ENCODE measurements at regions not wholly inside any gene's neighbourhood (a gene's known extent, or its start where the extent isn't known, plus 50 kb on each side); places are given as distances from the start of the nearest gene placed in this dataset.

DNA sequence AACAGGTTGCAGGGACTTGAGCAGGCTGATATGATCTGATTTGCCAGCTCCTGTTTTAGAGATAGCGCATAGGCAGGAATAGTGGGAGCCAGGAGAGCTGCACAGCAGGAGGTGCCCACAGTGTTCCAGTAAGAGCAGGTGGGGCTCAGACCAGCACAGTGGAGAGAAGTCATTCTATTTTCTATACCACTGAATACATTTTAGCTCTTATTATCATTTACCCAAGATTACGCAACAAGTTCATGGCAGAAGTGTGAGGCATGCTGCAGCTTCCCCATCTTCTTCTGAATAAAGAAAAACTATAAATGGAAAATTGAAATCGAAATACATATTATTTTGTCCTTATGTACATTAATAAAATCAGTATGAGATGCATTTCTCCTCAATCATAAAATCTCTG is 114.7 kb upstream of the EDNRA start:
- H3F3A ChIP-seq (ENCODE audit: low read depth), result no peaks in the 10 kb centered on the region
- H3K27me3 ChIP-seq (ENCODE audit: insufficient read depth, low read length, poor library complexity, severe bottlenecking), result no peaks in the 10 kb centered on the region
- no peaks in the 10 kb centered on the region for H3K9me2 ChIP-seq (replicated peaks; ENCODE audit: low read depth, low read length)
- H3K36me3 ChIP-seq (ENCODE audit: insufficient read depth, low read length), result no peaks in the 10 kb centered on the region
- H2AFZ ChIP-seq (ENCODE audit: low read length), result no peak overlapping the region
- H3K4me3 ChIP-seq (ENCODE audit: low read length, poor library complexity, severe bottlenecking), result no peak overlapping the region
- no peaks in the 10 kb centered on the region for H3K4me1 ChIP-seq (ENCODE audit: insufficient read depth, low read length, poor library complexity, severe bottlenecking)
- H4K20me1 ChIP-seq (ENCODE audit: insufficient read depth, low read length, poor library complexity, severe bottlenecking), result no peaks in the 10 kb centered on the region
- no peaks in the 10 kb centered on the region for H3K9me3 ChIP-seq (ENCODE audit: insufficient read depth, low read depth, low read length)
- no peaks in the 10 kb centered on the region for H3K79me2 ChIP-seq (ENCODE audit: insufficient read depth, low read length)
- no peak overlapping the region for H3K9ac ChIP-seq (ENCODE audit: low read depth, low read length, poor library complexity, severe bottlenecking)
- no peak overlapping the region for H3K4me2 ChIP-seq (ENCODE audit: low read depth, low read length, poor library complexity, severe bottlenecking)
- no peak for TF ChIP-seq EZH2phosphoT487 (IDR thresholded peaks at IDR 0.05; ENCODE audit: borderline replicate concordance)
- TF ChIP-seq, protein P1, sequence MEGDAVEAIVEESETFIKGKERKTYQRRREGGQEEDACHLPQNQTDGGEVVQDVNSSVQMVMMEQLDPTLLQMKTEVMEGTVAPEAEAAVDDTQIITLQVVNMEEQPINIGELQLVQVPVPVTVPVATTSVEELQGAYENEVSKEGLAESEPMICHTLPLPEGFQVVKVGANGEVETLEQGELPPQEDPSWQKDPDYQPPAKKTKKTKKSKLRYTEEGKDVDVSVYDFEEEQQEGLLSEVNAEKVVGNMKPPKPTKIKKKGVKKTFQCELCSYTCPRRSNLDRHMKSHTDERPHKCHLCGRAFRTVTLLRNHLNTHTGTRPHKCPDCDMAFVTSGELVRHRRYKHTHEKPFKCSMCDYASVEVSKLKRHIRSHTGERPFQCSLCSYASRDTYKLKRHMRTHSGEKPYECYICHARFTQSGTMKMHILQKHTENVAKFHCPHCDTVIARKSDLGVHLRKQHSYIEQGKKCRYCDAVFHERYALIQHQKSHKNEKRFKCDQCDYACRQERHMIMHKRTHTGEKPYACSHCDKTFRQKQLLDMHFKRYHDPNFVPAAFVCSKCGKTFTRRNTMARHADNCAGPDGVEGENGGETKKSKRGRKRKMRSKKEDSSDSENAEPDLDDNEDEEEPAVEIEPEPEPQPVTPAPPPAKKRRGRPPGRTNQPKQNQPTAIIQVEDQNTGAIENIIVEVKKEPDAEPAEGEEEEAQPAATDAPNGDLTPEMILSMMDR (conservative IDR thresholded peaks at IDR 0.05; ENCODE audit: low read length), result no peak

DNA sequence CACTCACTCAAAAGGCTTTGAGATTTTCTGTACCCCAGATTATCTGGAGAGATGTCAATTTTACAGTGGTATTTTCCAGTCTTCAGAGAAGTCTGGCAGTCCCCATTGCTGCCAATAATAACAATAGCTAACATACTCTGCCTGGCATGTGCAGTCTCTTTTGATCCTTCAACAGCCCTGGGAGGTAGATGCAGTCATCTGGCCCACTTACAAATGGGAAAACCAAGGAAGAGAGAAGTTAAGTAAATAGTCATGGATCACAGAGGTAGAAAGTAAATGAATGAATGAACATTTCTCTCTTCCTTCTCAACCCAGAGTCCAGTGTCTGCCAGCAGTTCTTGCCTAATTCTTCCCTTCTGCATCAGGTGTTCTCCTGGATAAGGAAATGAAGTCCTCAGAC is 113.0 kb upstream of the EDNRA start:
- Histone ChIP-seq H3K4me1 (ENCODE audit: insufficient read depth, low read length, poor library complexity, severe bottlenecking) (no peaks in the 10 kb centered on the region), H3K36me3 (ENCODE audit: insufficient read depth, low read length) (no peaks in the 10 kb centered on the region), H3F3A (ENCODE audit: low read depth) (no peaks in the 10 kb centered on the region), H3K27me3 (ENCODE audit: insufficient read depth, low read length, poor library complexity, severe bottlenecking) (no peaks in the 10 kb centered on the region), H3K9me2 (replicated peaks; ENCODE audit: low read depth, low read length) (no peaks in the 10 kb centered on the region), H3K79me2 (ENCODE audit: insufficient read depth, low read length) (no peaks in the 10 kb centered on the region), H3K9ac (ENCODE audit: low read depth, low read length, poor library complexity, severe bottlenecking) (no peak overlapping the region), H3K4me3 (ENCODE audit: low read length, poor library complexity, severe bottlenecking) (no peak overlapping the region), H2AFZ (ENCODE audit: low read length) (no peak overlapping the region), H4K20me1 (ENCODE audit: insufficient read depth, low read length, poor library complexity, severe bottlenecking) (no peaks in the 10 kb centered on the region), H3K9me3 (ENCODE audit: insufficient read depth, low read depth, low read length) (no peaks in the 10 kb centered on the region), H3K4me2 (ENCODE audit: low read depth, low read length, poor library complexity, severe bottlenecking) (no peak overlapping the region)
- TF ChIP-seq EZH2phosphoT487 (IDR thresholded peaks at IDR 0.05; ENCODE audit: borderline replicate concordance), result no peak
- TF ChIP-seq, protein P1 (conservative IDR thresholded peaks at IDR 0.05; ENCODE audit: low read length), result no peak

DNA sequence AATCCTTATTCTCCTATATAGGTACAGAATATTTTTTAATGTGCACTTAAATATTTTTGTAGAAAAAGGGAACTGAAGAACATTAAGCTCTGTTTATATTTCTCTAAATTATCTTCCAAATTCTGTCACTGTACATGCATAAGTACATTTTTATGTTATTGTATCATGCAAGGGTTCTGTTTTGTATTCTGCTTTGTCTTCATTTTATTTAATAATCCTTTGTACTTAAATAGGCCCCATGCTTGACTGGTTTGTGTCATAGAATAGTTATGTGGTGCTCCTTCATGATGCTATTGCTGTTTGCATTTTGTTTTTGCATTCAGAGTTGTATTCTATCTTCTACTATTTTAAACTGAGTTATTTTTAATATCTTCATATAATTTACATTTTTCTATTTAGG is 111.9 kb upstream of the EDNRA start:
- Histone ChIP-seq H3F3A (ENCODE audit: low read depth) (no peaks in the 10 kb centered on the region), H3K27me3 (ENCODE audit: insufficient read depth, low read length, poor library complexity, severe bottlenecking) (no peaks in the 10 kb centered on the region), H4K20me1 (ENCODE audit: insufficient read depth, low read length, poor library complexity, severe bottlenecking) (no peaks in the 10 kb centered on the region), H3K9me3 (ENCODE audit: insufficient read depth, low read depth, low read length) (no peaks in the 10 kb centered on the region), H3K9ac (ENCODE audit: low read depth, low read length, poor library complexity, severe bottlenecking) (no peak overlapping the region), H2AFZ (ENCODE audit: low read length) (no peak overlapping the region), H3K79me2 (ENCODE audit: insufficient read depth, low read length) (no peaks in the 10 kb centered on the region), H3K36me3 (ENCODE audit: insufficient read depth, low read length) (no peaks in the 10 kb centered on the region), H3K9me2 (replicated peaks; ENCODE audit: low read depth, low read length) (no peaks in the 10 kb centered on the region), H3K4me1 (ENCODE audit: insufficient read depth, low read length, poor library complexity, severe bottlenecking) (no peaks in the 10 kb centered on the region), H3K4me2 (ENCODE audit: low read depth, low read length, poor library complexity, severe bottlenecking) (no peak overlapping the region), H3K4me3 (ENCODE audit: low read length, poor library complexity, severe bottlenecking) (no peak overlapping the region)
- TF ChIP-seq EZH2phosphoT487 (IDR thresholded peaks at IDR 0.05; ENCODE audit: borderline replicate concordance), result no peak
- TF ChIP-seq, protein P1 (conservative IDR thresholded peaks at IDR 0.05; ENCODE audit: low read length), result no peak

All from Loucy (cell line).